Activated T-helper 2 cell treated with anti-CD3 and anti-CD28 coated beads, Interferon-gamma antibody, Interleukin-2, Interleukin-4, amounts not matched to agents 10 μg/mL and 5 μg/mL and 100 μg/mL, durations not matched to agents 14 hours and 24 hours and 36 hours (primary cell): ENCODE measurements at regions not wholly inside any gene's neighbourhood (a gene's known extent, or its start where the extent isn't known, plus 50 kb on each side); places are given as distances from the start of the nearest gene placed in this dataset.

ENCODE experiments used
- DNase-seq: peaks from one replicate; pipeline ENCODE4 v3.0.0; 2021; ENCODE audit warnings: low spot score
- H3K27ac Mint-ChIP-seq: one replicate; pipeline ENCODE4 v1.8.0; 2021; ENCODE audit warnings: mixed read lengths
- H3K27me3 Mint-ChIP-seq: one replicate; pipeline ENCODE4 v1.8.0; 2021; ENCODE audit warnings: low read depth, mixed read lengths
- H3K36me3 Mint-ChIP-seq: one replicate; pipeline ENCODE4 v1.8.0; 2021; ENCODE audit warnings: low read depth, mixed read lengths
- H3K4me1 Mint-ChIP-seq: one replicate; pipeline ENCODE4 v1.8.0; 2021; ENCODE audit warnings: low read depth, mixed read lengths
- H3K4me3 Mint-ChIP-seq: one replicate; pipeline ENCODE4 v1.8.0; 2021; ENCODE audit warnings: low read depth, mild to moderate bottlenecking, moderate library complexity, mixed read lengths
- H3K9me3 Mint-ChIP-seq: one replicate; pipeline ENCODE4 v1.8.0; 2021; ENCODE audit warnings: mixed read lengths
- intact Hi-C: fragments of 100-400 bp; cut with micrococcal nuclease; formaldehyde crosslinking; loops from one replicate; pipeline ENCODE4 v1.15.1; 2023

DNA sequence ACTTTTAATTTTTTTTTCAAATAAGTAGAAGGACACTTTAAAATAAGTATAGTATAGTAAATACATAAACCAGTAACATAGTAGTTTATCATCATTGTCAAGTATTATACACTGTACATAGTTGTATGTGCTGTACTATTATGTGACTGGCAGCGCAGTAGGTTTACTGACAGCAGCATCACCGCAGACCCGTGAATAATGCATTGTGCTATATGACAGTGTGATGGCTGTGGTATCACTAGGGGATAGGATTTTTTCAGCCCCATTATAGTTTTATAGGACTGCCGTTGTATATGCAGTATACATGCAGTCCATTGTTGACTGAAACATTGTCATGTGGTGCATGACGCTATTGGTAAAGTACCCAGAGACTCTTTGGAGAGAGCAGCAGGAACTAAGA lies 306.5 kb downstream of the SQOR start:
- Mint-ChIP-seq H3K4me3 (no peak overlapping the region), H3K9me3 (peaks cover 5% of the 10 kb centered on the region), H3K4me1 (no peaks in the 10 kb centered on the region), H3K27ac (no peak overlapping the region), H3K27me3 (no peaks in the 10 kb centered on the region), H3K36me3 (no peaks in the 10 kb centered on the region)
- intact Hi-C loops: no loop called here
- DNase-seq: no peak

DNA sequence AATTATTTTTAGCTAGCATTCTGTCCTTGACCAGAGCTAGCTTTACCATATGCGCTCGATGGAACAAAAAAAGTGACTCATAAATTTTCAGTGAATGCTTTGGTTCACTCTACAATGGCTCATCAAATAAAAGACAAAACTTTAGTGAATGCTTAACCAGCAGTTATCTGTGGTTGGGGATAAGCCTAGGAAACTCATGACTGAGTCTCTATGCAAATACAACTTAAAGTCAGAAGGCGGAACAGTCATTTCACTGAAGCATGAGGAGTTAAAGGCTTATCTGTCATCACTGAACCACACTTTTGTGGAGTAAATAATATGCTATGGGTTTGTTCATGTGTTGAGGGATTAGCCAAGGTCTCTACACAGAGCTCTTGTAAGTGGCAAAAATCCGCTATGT lies 308.4 kb downstream of the SQOR start:
- no peaks in the 10 kb centered on the region for H3K27me3 Mint-ChIP-seq
- H3K27ac Mint-ChIP-seq: no peak overlapping the region
- H3K4me1 Mint-ChIP-seq: no peaks in the 10 kb centered on the region
- no peaks in the 10 kb centered on the region for H3K36me3 Mint-ChIP-seq
- H3K4me3 Mint-ChIP-seq: no peak overlapping the region
- no peak for DNase-seq
- intact Hi-C loops: no loop called here
- peaks cover 5% of the 10 kb centered on the region for H3K9me3 Mint-ChIP-seq

- Mint-ChIP-seq H3K36me3 (no peaks in the 10 kb centered on the region), H3K4me1 (no peaks in the 10 kb centered on the region), H3K9me3 (peaks cover 9% of the 10 kb centered on the region), H3K27me3 (no peaks in the 10 kb centered on the region), H3K4me3 (no peak overlapping the region), H3K27ac (no peak overlapping the region)
- intact Hi-C loops: no loop called here
- DNase-seq: no peak
Measured at GRCh38 chr15:45946111-45946510, 311.3 kb downstream of the SQOR start.

- Mint-ChIP-seq H3K27ac (no peak overlapping the region), H3K9me3 (peaks cover 9% of the 10 kb centered on the region), H3K4me3 (no peak overlapping the region), H3K27me3 (no peaks in the 10 kb centered on the region), H3K4me1 (no peaks in the 10 kb centered on the region), H3K36me3 (no peaks in the 10 kb centered on the region)
- intact Hi-C loops: no loop called here
- DNase-seq: no peak
Measured at GRCh38 chr15:45948181-45948621, 313.4 kb downstream of the SQOR start.

DNA sequence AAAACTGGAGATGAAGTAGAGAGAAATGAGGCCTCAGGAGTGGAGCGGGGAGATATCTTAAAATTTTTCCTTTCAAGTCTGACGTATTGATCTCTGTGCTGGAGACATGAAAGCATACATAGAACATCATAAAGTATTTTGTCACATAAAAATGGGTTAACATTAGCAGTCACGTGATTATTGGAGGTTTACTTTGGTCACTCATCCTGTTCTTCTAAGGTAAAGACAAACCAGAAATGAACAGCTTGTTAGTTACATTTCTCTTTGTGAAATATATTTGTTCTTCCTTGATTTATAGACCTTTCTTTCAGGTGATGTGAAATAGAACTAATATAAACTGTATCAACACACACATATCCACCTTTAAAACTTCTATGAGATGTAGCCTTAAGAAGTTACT lies 324.1 kb downstream of the SQOR start:
- H3K27ac Mint-ChIP-seq: no peak overlapping the region
- H3K4me3 Mint-ChIP-seq: no peak overlapping the region
- H3K9me3 Mint-ChIP-seq: peaks cover 47% of the 10 kb centered on the region
- intact Hi-C loops: no loop called here
- no peak for DNase-seq
- no peaks in the 10 kb centered on the region for H3K36me3 Mint-ChIP-seq
- no peaks in the 10 kb centered on the region for H3K4me1 Mint-ChIP-seq
- no peaks in the 10 kb centered on the region for H3K27me3 Mint-ChIP-seq

DNA sequence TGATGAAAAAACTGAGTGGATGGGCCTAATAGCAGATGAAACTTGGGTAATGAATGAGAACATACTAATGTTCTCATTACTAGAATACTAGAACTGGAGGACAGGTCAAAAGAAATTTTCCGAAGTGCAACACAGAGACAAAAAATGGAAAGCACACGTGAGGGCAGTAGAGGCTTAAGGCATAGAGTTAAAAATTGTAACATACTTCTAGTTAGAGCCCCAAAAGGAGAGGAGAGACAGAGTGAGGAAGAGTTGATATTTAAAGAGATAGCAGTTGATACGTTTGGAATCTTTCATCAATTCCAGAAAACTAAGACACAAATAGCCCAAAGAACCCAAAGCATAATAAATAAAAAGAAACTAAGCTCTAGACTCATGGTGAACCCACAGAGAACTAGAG lies 327.9 kb downstream of the SQOR start:
- Mint-ChIP-seq H3K36me3 (no peaks in the 10 kb centered on the region), H3K27me3 (no peaks in the 10 kb centered on the region), H3K4me3 (no peak overlapping the region), H3K4me1 (no peaks in the 10 kb centered on the region), H3K9me3 (peaks cover 33% of the 10 kb centered on the region), H3K27ac (no peak overlapping the region)
- intact Hi-C loops: no loop called here
- DNase-seq: no peak

GRCh38 chr15:45970542-45970941 lies 335.7 kb downstream of the SQOR start:
- no peak for DNase-seq
- Mint-ChIP-seq H3K9me3 (peaks cover 30% of the 10 kb centered on the region), H3K4me1 (no peaks in the 10 kb centered on the region), H3K4me3 (no peak overlapping the region), H3K27ac (no peak overlapping the region), H3K27me3 (no peaks in the 10 kb centered on the region), H3K36me3 (no peaks in the 10 kb centered on the region)
- intact Hi-C loops: no loop called here

DNA sequence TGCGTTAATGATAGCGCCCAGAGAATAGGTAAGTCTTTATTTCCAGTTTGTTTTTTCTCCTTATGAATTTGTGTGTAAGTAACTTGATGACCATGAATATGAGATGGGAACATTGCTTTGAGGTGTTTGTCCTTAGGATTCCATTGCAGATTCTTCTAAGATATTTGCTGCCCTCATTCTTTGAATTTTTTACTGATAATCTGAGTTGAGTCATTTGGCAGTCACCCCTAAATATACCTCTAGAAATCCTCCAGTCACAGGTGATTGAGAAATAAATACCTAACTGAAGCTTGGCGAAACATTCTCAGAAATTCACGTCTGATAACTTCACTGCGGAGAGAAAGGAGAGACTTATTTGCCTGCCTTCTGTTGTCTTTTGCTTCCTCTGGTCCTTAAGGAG lies 345.5 kb downstream of the SQOR start:
- H3K27ac Mint-ChIP-seq: no peak overlapping the region
- no peak for DNase-seq
- H3K9me3 Mint-ChIP-seq: peaks cover 11% of the 10 kb centered on the region
- H3K36me3 Mint-ChIP-seq: no peaks in the 10 kb centered on the region
- H3K27me3 Mint-ChIP-seq: no peaks in the 10 kb centered on the region
- intact Hi-C loops: no loop called here
- no peak overlapping the region for H3K4me3 Mint-ChIP-seq
- H3K4me1 Mint-ChIP-seq: no peaks in the 10 kb centered on the region

DNA sequence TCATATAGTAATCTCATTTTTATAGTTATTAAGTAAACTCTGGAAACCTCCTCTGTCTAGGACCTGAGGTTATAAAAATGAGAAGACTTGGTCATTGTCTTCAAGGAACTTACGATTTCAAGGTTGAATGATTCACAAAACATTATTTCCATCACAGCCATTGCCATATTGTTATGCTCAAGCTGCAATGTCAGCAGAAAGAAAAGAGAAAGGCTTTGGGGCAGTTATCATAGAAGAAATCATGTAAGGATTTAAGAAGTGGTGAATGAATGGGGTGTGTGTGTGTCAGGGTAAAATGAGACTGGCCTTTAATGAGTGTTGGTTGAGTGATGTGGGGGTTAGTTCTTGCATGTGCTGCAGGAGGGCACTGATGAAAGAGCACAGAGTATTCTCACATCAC lies 346.8 kb downstream of the SQOR start:
- no peak for DNase-seq
- Mint-ChIP-seq H3K36me3 (no peaks in the 10 kb centered on the region), H3K9me3 (peaks cover 10% of the 10 kb centered on the region), H3K4me1 (no peaks in the 10 kb centered on the region), H3K27me3 (no peaks in the 10 kb centered on the region), H3K27ac (no peak overlapping the region), H3K4me3 (no peak overlapping the region)
- intact Hi-C loops: no loop called here

DNA sequence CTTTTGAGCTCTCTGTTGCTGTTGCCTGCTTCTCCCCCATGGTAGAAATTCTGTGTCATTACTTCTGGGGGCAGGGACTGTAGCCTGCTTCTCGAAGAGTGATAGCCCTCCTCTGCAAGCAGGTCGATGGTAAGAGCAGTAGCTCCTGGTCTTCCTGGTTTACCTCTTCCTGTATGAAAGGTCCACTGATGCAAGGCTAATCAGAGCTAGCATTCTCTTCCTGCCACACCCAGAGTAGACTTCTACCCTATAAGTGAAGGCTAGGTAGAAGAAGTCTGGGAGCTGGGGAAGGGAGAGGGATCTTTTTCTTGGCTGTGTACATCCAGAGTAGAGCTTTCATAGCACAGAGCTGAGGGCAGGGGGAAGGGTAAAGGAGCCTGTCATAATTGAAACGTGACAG lies 357.0 kb downstream of the SQOR start:
- DNase-seq: no peak
- intact Hi-C loops: no loop called here
- Mint-ChIP-seq H3K4me3 (no peak overlapping the region), H3K36me3 (no peaks in the 10 kb centered on the region), H3K27ac (no peak overlapping the region), H3K4me1 (no peaks in the 10 kb centered on the region), H3K27me3 (no peaks in the 10 kb centered on the region), H3K9me3 (peaks cover 24% of the 10 kb centered on the region)

GRCh38 chr15:45993072-45993471 lies 358.2 kb downstream of the SQOR start:
- Mint-ChIP-seq H3K27me3 (no peaks in the 10 kb centered on the region), H3K36me3 (no peaks in the 10 kb centered on the region), H3K9me3 (peaks cover 14% of the 10 kb centered on the region), H3K4me1 (no peaks in the 10 kb centered on the region), H3K4me3 (no peak overlapping the region), H3K27ac (no peak overlapping the region)
- no peak for DNase-seq
- intact Hi-C loops: no loop called here

DNA sequence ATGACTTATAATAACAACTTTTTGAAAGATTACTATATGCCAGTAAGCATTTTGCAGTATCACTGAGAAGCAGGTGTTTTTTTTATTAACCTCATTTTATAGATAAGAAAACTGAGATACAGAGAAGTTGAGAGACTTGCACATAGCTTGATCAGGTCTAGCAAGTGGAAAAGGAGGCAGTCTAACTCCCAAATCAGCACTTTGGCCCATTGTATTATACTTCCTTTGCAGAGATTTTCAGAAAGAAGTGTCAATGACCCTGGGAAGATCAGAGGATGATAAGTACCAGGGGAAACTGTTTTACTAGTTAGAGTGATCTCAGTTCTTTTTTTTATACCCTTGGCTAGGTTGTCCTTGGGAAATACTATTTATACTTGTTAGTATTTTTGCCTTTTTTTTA lies 358.7 kb downstream of the SQOR start:
- no peak for DNase-seq
- H3K4me3 Mint-ChIP-seq: no peak overlapping the region
- no peaks in the 10 kb centered on the region for H3K36me3 Mint-ChIP-seq
- H3K9me3 Mint-ChIP-seq: peaks cover 13% of the 10 kb centered on the region
- intact Hi-C loops: no loop called here
- no peaks in the 10 kb centered on the region for H3K27me3 Mint-ChIP-seq
- no peaks in the 10 kb centered on the region for H3K4me1 Mint-ChIP-seq
- H3K27ac Mint-ChIP-seq: no peak overlapping the region

DNA sequence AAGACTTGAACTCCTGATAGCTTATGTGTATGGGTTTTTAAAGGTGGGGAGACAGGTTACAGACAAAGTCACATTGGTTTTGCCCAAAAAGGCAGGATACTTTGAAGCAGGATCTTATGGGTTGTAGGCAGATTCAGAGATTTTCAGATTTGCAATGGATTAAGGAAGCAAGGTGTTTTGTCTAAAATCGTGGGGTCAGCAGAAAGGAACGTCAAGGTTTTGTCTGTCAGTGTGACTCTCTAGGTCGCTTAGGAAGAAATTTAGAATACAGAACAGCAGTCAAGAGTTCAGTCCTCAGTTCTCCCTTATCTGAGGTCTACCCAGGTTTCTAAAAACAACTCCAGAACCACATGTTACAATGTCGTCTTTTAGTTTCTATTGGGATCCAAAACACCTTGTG lies 361.0 kb downstream of the SQOR start:
- intact Hi-C loops: no loop called here
- Mint-ChIP-seq H3K27me3 (no peaks in the 10 kb centered on the region), H3K27ac (no peak overlapping the region), H3K4me1 (no peaks in the 10 kb centered on the region), H3K4me3 (no peak overlapping the region), H3K9me3 (peaks cover 8% of the 10 kb centered on the region), H3K36me3 (no peaks in the 10 kb centered on the region)
- DNase-seq: no peak

DNA sequence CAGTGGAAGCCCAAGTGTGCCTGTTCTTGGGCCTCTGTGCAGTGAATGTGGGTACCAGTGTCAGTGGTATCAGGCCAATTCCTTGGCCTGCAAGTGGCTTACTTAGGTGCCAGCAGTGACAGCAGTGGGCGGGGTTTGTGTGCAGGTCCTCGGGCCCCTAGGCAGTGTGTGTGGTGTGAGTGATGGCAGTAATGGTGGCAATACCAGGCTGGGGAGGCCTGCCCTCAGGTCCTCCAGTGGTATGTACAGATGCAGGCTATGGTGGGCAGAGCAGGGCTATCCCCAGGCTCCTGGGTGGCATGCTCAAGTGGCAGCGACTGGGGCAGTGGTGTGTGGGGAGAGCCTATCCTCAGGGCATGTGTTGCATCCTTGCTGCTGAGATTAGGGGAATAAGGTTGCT lies 379.7 kb downstream of the SQOR start:
- no peak for DNase-seq
- no peak overlapping the region for H3K4me3 Mint-ChIP-seq
- H3K27ac Mint-ChIP-seq: no peak overlapping the region
- H3K9me3 Mint-ChIP-seq: peaks cover 67% of the 10 kb centered on the region
- no peaks in the 10 kb centered on the region for H3K4me1 Mint-ChIP-seq
- H3K36me3 Mint-ChIP-seq: no peaks in the 10 kb centered on the region
- intact Hi-C loops: no loop called here
- H3K27me3 Mint-ChIP-seq: no peaks in the 10 kb centered on the region
